Lower leg skin (tissue), 4 donors: ENCODE measurements at regions not wholly inside any gene's neighbourhood (a gene's known extent, or its start where the extent isn't known, plus 50 kb on each side); places are given as distances from the start of the nearest gene placed in this dataset.

Source experiments
- DNase-seq, 2 donors: peaks; one replicate each; pipeline ENCODE4 v3.0.0-alpha.2; 2019; ENCODE audit warnings: low spot score in 2 of 2
- H3K4me3 ChIP-seq: fragments of 200-600 bp; sonication (generic); 2 replicates; pipeline ENCODE4 v1.5.1; 2017; ENCODE audit warnings: mild to moderate bottlenecking, low read depth; ENCODE audit not compliant: poor library complexity, severe bottlenecking
- POLR2A ChIP-seq, 2 donors: fragments of 450-650 bp; IDR thresholded peaks; one replicate each; pipeline ENCODE4 v1.6.1; 2016 to 2017; ENCODE audit warnings: antibody characterized with exemption in 2 of 2, mild to moderate bottlenecking in 1 of 2, moderate library complexity in 1 of 2
- WGBS, 2 donors: methylation state at CpG; one replicate each; pipeline ENCODE4 v1.1.5; 2018; 5-methylcytosine and 5-hydroxymethylcytosine counted together
- intact Hi-C: fragments of 100-400 bp; cut with DNase I; formaldehyde crosslinking; loops from one replicate; pipeline ENCODE4 v1.15.0; 2023; ENCODE audit warnings: low total_unique reads
- TF ChIP-seq, protein P1 (sequence below), 3 donors: fragments of 450-650 bp; IDR thresholded peaks; one replicate each; pipeline ENCODE4 v1.5.1; 2016; ENCODE audit warnings: antibody characterized with exemption in 3 of 3, mild to moderate bottlenecking in 3 of 3, moderate library complexity in 2 of 3

DNA sequence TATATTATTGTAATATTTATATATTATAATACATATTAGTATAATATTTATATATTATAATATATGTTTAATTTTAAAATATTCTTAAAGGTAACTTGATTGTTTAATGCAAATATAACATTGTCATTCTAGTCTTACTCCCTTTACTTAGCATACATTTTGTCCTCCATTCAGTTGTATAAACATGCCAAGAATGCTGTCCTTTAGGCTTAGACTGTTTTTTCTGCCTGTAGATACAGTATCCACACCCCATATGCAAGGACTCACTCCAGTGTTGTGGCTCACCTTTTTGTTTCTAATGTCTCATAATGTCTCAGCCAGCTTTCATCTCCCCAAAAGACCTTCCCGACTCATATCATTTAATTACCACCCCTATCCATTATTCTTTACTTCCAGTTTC is 2110.0 kb downstream of the PCDH7 start:
- DNase-seq, result no peak
- TF ChIP-seq, protein P1, sequence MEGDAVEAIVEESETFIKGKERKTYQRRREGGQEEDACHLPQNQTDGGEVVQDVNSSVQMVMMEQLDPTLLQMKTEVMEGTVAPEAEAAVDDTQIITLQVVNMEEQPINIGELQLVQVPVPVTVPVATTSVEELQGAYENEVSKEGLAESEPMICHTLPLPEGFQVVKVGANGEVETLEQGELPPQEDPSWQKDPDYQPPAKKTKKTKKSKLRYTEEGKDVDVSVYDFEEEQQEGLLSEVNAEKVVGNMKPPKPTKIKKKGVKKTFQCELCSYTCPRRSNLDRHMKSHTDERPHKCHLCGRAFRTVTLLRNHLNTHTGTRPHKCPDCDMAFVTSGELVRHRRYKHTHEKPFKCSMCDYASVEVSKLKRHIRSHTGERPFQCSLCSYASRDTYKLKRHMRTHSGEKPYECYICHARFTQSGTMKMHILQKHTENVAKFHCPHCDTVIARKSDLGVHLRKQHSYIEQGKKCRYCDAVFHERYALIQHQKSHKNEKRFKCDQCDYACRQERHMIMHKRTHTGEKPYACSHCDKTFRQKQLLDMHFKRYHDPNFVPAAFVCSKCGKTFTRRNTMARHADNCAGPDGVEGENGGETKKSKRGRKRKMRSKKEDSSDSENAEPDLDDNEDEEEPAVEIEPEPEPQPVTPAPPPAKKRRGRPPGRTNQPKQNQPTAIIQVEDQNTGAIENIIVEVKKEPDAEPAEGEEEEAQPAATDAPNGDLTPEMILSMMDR (IDR thresholded peaks at IDR 0.05), result no peak
- 83 to 86% methylated on average over 1 of the region's 1 CpG for WGBS, 2 donors
- intact Hi-C loops, result no loop called here
- H3K4me3 ChIP-seq, result no peak overlapping the region

DNA sequence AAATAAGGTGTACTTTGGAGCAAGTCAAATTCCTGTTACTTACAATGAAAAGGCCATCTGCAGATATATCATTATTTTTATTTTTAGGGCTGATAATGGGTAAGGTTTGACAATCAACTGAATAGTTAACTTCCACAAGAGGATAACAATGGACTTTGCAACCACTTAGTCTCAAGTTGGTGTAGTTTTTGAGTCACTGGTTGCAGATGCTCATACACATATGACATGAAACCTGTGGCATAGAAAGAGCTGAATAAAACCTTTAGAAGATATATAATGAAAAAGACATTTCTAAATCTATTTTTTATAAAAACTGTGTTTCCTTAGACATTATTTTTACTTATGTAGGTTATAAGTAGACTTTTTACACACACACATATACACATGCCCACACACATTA is 2110.9 kb downstream of the PCDH7 start:
- DNase-seq, result no peak
- intact Hi-C loops, result no loop called here
- no peak overlapping the region for H3K4me3 ChIP-seq
- TF ChIP-seq, protein P1 (IDR thresholded peaks at IDR 0.05), result no peak
- no peak for TF ChIP-seq POLR2A (IDR thresholded peaks at IDR 0.05)

DNA sequence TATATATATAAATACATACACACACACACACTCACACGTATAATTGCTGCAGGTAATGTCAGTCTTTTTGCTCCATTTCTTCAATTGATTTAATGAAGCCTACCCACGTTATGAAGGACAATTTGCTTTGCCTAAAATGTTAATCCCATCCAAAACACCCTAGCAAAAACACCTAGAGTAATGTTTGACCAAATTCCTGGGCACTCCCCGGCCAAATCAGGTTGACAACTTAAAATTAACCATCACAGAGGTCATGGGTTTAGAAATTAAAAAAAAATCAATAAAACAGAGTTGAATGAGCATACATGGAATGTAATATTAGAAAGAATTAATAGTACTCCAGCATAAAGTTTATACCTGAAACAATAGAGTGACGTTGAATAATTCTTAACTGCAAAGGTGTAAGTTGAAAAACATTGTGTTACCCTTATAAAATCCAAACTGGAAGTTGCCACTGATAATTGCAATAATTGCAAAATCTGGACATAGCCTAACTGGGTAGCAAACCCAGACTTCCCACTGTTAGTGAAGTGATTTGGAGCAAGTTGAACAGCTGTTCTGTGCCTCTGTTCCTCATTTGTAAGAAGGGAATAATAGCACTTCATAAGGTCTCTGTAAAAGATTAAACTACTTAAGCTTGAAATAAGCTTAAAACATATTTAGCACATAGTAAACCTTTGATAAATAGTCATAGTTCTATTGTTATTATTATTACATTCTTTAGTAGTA is 2120.5 kb downstream of the PCDH7 start:
- WGBS, 2 donors, result 74 to 79% methylated on average over 4 of the region's 4 CpGs
- H3K4me3 ChIP-seq, result no peak overlapping the region
- TF ChIP-seq, protein P1 (IDR thresholded peaks at IDR 0.05), result no peak
- no peak for TF ChIP-seq POLR2A (IDR thresholded peaks at IDR 0.05)
- intact Hi-C loops, result no loop called here
- no peak for DNase-seq

DNA sequence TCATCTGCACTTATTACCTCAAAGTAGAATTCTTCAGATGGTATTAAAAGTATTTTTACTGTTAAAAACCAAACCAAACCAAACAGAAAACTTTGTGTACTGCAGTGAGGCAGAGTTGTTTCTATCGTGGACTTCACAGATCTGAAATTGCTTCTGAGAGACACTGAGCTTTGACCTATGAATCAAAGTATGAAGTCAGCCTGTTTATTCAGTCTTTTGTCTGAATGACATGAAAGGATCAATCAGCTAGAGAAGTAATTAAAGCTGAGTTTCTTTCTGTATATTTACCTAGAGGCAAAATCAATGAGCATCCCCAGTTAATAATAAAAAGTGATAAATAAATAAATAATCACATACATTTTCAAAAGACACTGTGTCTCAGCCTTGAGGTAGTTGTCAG is 2121.0 kb downstream of the PCDH7 start:
- 64% methylated on average over 1 of the region's 1 CpG for WGBS, 2 donors
- H3K4me3 ChIP-seq, result no peak overlapping the region
- no peak for DNase-seq
- intact Hi-C loops, result no loop called here
- TF ChIP-seq, protein P1 (IDR thresholded peaks at IDR 0.05), result no peak
- TF ChIP-seq POLR2A (IDR thresholded peaks at IDR 0.05), result no peak

DNA sequence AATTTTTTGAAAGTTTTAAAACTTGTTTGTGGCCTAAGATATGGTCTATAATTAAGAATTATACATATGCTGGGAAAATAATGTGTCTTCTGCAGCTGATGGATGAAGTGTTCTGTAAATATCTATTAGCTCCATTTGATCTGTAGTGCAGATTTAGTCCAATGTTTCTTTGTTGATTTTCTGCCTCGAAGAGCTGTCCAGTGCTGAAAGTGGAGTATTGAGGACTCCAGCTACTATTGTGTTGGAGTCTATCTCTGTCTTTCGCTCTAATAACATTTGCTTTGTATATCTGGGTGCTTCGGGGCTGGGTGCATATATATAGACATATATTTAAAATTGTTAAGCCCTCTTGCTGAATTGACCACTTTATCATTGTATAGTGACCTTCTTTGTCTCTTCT is 2127.3 kb downstream of the PCDH7 start:
- TF ChIP-seq, protein P1 (IDR thresholded peaks at IDR 0.05), result no peak
- no peak for TF ChIP-seq POLR2A (IDR thresholded peaks at IDR 0.05)
- no peak for DNase-seq
- H3K4me3 ChIP-seq, result no peak overlapping the region
- 72 to 75% methylated on average over 3 of the region's 3 CpGs for WGBS, 2 donors
- intact Hi-C loops, result no loop called here

DNA sequence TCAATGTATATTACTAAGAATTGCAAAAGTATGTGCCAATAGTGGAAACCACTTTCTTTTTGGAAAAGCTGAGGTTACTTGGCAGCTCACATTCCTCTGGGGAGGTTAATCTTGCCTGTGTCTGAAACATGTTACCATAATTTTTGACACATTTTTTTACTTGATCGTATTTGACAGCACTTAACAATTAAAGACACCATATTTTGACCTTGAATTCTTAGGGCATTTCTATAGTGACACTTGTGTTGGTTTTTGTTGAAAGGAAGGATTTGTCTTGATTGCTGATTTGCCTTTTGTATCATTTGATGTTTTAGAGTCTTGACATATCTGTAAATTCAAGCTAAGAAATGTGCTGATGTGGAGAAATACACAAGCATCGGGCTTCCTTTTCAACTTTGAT is 2135.5 kb downstream of the PCDH7 start:
- 57 to 71% methylated on average over 2 of the region's 2 CpGs for WGBS, 2 donors
- H3K4me3 ChIP-seq, result no peak overlapping the region
- DNase-seq, result no peak
- intact Hi-C loops, result no loop called here
- TF ChIP-seq, protein P1 (IDR thresholded peaks at IDR 0.05), result no peak
- no peak for TF ChIP-seq POLR2A (IDR thresholded peaks at IDR 0.05)
